GM12864 (cell line): ENCODE measurements at regions not wholly inside any gene's neighbourhood (a gene's known extent, or its start where the extent isn't known, plus 50 kb on each side); places are given as distances from the start of the nearest gene placed in this dataset.

Experiments
- DNase-seq: peaks from one replicate; pipeline ENCODE4 v3.0.0-alpha.2; 2011; ENCODE audit warnings: low read depth
- H3K4me3 ChIP-seq: 2 replicates; pipeline ENCODE4 v1.5.1; 2011; ENCODE audit warnings: mild to moderate bottlenecking, low read depth, low read length, control low read depth
- TF ChIP-seq, protein P1 (sequence below): IDR thresholded peaks from 2 replicates; pipeline ENCODE4 v1.5.1; 2011; ENCODE audit warnings: low read depth, mild to moderate bottlenecking, moderate library complexity, low read length, control low read depth, inconsistent platforms; ENCODE audit errors: missing control alignments

- DNase-seq, result no peak
- TF ChIP-seq, protein P1, sequence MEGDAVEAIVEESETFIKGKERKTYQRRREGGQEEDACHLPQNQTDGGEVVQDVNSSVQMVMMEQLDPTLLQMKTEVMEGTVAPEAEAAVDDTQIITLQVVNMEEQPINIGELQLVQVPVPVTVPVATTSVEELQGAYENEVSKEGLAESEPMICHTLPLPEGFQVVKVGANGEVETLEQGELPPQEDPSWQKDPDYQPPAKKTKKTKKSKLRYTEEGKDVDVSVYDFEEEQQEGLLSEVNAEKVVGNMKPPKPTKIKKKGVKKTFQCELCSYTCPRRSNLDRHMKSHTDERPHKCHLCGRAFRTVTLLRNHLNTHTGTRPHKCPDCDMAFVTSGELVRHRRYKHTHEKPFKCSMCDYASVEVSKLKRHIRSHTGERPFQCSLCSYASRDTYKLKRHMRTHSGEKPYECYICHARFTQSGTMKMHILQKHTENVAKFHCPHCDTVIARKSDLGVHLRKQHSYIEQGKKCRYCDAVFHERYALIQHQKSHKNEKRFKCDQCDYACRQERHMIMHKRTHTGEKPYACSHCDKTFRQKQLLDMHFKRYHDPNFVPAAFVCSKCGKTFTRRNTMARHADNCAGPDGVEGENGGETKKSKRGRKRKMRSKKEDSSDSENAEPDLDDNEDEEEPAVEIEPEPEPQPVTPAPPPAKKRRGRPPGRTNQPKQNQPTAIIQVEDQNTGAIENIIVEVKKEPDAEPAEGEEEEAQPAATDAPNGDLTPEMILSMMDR, result no peak
- no peak overlapping the region for H3K4me3 ChIP-seq
Observed at GRCh38 chr11:96681019-96681716, 291.4 kb downstream of the JRKL start.

DNA sequence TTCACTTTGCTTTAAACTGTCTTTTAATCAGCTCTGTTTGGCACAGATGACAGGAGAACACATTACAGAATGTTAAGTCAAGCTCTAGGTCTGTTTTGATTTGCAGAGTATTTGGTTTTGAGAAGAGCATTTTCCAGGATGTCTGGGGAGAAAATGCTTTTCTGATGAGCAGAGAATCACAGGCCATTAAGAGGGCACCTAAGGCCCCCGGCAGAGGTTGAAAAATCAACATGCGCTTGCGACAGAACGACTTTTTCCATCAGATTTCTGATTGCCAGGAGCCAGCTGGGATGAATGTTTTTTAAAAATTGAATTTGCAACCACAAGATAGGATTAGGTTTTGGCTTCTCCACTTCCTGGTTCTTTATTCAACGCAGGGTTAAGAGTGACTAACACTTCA lies 304.5 kb downstream of the JRKL start:
- DNase-seq, result no peak
- TF ChIP-seq, protein P1, result no peak

DNA sequence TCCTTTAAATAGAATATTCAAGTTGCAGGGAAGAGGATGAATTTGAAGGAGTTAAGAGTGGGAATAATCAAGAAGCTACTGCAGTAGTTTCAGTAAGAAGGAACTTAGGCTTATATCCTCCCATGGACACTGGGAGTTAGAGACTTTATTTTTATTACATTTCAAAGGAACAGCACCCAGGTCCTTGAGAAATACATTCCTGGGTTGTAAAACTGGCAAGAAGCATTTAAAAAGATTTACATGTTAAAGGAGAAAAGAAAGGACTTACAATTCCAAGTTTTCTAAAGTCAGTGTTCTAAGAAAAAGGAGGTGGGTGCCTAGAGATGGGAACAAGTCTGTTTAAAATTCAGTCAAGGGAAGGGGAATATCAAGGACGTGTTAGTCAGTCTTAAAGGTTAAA lies 306.9 kb downstream of the JRKL start:
- TF ChIP-seq, protein P1, result no peak
- H3K4me3 ChIP-seq, result no peak overlapping the region
- DNase-seq, result no peak

More for the DNA sequence above, 304.5 kb downstream of the JRKL start:
- no peak overlapping the region for H3K4me3 ChIP-seq

DNA sequence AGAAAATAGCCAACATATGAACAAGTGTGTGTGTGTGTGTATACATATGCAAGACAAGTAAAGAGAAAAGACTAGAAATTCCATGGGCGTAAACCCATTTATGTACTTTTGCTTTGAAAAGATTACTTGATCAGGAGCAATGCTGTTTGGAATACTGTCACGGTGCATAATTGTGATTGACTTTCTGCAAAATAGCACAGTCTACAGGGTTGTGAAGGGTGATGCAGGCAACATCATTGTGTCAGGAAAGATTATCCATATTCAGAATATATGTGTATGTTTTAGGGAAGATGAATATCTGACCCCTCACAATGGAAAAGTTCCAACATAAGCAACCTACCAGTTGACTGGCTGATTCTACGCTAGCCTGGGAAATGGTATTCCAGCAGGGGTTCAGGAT lies 307.7 kb downstream of the JRKL start:
- no peak overlapping the region for H3K4me3 ChIP-seq
- TF ChIP-seq, protein P1, result no peak
- DNase-seq, result no peak

DNA sequence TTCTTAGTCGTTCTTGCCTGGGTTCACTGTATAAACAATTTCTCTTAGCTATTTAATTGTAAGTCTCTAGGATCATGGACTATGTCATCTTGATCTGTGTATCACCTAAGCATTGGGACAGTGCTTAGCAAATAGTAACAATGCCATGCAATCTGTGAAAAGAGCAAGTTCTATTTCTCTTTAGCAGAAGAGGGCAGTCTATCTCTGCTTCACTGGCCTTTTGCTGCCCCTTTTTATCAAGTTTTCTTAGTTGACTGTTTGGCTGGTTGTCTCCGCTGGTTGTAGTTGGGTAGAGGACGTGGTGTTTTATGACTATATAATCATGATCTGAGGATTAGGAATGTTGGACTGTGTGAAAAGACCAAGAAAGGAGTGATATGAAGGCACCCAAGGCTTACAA lies 315.0 kb downstream of the JRKL start:
- no peak for DNase-seq
- H3K4me3 ChIP-seq, result no peak overlapping the region
- TF ChIP-seq, protein P1, result no peak

- no peak overlapping the region for H3K4me3 ChIP-seq
- no peak for DNase-seq
- TF ChIP-seq, protein P1, result no peak
Observed at GRCh38 chr11:96706761-96707160, 316.9 kb downstream of the JRKL start.

- TF ChIP-seq, protein P1, result no peak
- no peak overlapping the region for H3K4me3 ChIP-seq
Observed at GRCh38 chr11:96707273-96707672, 317.5 kb downstream of the JRKL start.

More at GRCh38 chr11:96707273-96707672, 317.5 kb downstream of the JRKL start:
- DNase-seq, result no peak
